ENCODE measurements at regions not wholly inside any gene's neighbourhood (a gene's known extent, or its start where the extent isn't known, plus 50 kb on each side); places are given as distances from the start of the nearest gene placed in this dataset.

DNA sequence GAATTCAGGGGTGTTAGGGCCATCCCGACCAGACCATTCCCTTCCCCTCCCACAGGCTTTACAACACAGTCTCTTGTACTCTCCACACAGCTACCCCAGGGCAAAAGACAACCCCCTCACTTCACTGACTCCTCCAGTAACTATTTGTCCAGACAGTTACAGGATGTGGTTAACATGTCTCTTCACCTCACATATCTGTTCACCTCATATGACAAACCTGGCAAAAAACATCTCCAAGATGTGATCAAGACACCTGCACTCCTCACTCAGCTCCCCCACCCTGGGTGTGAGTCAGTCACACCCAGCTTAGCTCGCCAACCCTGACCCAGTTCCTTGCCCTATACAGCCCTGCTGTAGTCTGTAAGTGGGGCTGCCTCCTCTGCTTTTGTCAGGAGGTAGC is 490.5 kb upstream of the CHRM3 start:
- TF ChIP-seq YY1 (IDR thresholded peaks at IDR 0.05) (no peak), EGR1 (IDR thresholded peaks at IDR 0.05; ENCODE audit: low read depth in 2 of 2) (no peak), ZBTB33 (IDR thresholded peaks at IDR 0.05) (no peak), REST (IDR thresholded peaks at IDR 0.05) (no peak), HNF4A (conservative IDR thresholded peaks at IDR 0.05) (no peak), JUND (IDR thresholded peaks at IDR 0.05) (no peak), TAF1 (conservative IDR thresholded peaks at IDR 0.05) (no peak), RAD21 (IDR thresholded peaks at IDR 0.05) (no peak)
- TF ChIP-seq, protein P1, sequence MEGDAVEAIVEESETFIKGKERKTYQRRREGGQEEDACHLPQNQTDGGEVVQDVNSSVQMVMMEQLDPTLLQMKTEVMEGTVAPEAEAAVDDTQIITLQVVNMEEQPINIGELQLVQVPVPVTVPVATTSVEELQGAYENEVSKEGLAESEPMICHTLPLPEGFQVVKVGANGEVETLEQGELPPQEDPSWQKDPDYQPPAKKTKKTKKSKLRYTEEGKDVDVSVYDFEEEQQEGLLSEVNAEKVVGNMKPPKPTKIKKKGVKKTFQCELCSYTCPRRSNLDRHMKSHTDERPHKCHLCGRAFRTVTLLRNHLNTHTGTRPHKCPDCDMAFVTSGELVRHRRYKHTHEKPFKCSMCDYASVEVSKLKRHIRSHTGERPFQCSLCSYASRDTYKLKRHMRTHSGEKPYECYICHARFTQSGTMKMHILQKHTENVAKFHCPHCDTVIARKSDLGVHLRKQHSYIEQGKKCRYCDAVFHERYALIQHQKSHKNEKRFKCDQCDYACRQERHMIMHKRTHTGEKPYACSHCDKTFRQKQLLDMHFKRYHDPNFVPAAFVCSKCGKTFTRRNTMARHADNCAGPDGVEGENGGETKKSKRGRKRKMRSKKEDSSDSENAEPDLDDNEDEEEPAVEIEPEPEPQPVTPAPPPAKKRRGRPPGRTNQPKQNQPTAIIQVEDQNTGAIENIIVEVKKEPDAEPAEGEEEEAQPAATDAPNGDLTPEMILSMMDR (IDR thresholded peaks at IDR 0.05; ENCODE audit: low read depth, low read length, missing input control) = no peak
- TF ChIP-seq, protein P2, sequence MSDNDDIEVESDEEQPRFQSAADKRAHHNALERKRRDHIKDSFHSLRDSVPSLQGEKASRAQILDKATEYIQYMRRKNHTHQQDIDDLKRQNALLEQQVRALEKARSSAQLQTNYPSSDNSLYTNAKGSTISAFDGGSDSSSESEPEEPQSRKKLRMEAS (IDR thresholded peaks at IDR 0.05) = no peak
